Activated CD8-positive, alpha-beta memory T cell treated with anti-CD3 and anti-CD28 coated beads, Interleukin-2, amount 10 ng/mL, durations not matched to agents 7 days and 5 days (primary cell): ENCODE measurements at regions not wholly inside any gene's neighbourhood (a gene's known extent, or its start where the extent isn't known, plus 50 kb on each side); places are given as distances from the start of the nearest gene placed in this dataset.

Experiments used
- ATAC-seq: fragments of 150-1000 bp; cut with Tn5 transposase; one replicate; pipeline ENCODE4 v1.10.0; 2021; ENCODE audit warnings: moderate library complexity
- CTCF ChIA-PET: fragments of 350-600 bp; sonication (Branson Sonifier 250); formaldehyde crosslinking; loops from one replicate; lab custom pipeline; 2021; ENCODE audit warnings: antibody characterized with exemption; lab: Charles Lee
- DNase-seq: peaks from one replicate; pipeline ENCODE4 v3.0.0-alpha.2; 2020
- H3K27ac Mint-ChIP-seq: one replicate; pipeline ENCODE4 v1.8.0; 2021; ENCODE audit warnings: mild to moderate bottlenecking, mixed read lengths
- H3K27me3 Mint-ChIP-seq: one replicate; pipeline ENCODE4 v1.8.0; 2021; ENCODE audit warnings: mixed read lengths
- H3K36me3 Mint-ChIP-seq: one replicate; pipeline ENCODE4 v1.8.0; 2021; ENCODE audit warnings: mild to moderate bottlenecking, mixed read lengths
- H3K4me1 Mint-ChIP-seq: one replicate; pipeline ENCODE4 v1.8.0; 2021; ENCODE audit warnings: mixed read lengths
- H3K4me3 Mint-ChIP-seq: one replicate; pipeline ENCODE4 v1.8.0; 2021; ENCODE audit warnings: mild to moderate bottlenecking, moderate library complexity, mixed read lengths
- H3K9me3 Mint-ChIP-seq: one replicate; pipeline ENCODE4 v1.8.0; 2022; ENCODE audit warnings: low read depth, mixed read lengths

DNA sequence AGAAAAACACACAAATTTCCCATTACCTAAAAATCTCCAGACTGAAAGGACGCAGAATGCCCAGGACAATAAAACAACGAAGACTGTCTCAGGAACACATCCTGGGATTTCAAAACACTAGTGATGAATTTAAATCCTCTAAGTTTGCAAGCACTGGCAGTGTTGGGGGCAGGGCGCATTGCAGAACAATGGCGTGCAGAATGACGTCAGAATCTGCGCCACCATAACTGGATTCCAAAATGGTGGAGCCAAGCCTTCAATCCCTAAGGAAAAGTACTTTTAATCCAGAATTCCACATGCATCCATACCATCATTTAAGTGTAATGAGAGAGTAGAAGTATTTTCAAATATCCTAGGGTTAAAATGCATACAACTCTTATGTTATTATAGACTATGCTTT is 679.1 kb downstream of the TRIML1 start:
- CTCF ChIA-PET: no interaction called here
- no peaks in the 10 kb centered on the region for H3K27me3 Mint-ChIP-seq

DNA sequence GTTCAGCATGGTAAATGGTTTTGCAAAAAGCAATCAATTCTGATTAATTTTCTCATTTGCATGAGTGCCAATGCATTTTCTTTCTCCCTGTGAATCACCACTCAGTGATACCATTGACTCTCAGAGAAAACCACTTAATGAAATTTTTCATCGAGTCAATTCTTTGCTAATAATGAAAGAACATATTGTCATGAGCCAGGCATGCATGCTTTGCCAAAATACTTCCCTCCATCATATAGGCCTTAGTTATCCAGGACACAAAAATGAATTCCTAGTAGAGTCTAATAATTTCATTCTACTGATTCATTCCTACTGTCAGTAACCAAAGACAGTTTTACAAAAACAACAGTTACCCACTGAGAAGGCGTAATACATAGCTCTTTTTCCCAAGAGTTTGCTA is 680.0 kb downstream of the TRIML1 start:
- CTCF ChIA-PET: no interaction called here
- no peaks in the 10 kb centered on the region for H3K36me3 Mint-ChIP-seq

More for the DNA sequence above, 679.1 kb downstream of the TRIML1 start:
- DNase-seq: no peak
- Mint-ChIP-seq H3K4me3 (no peak overlapping the region), H3K9me3 (peaks cover 10% of the 10 kb centered on the region), H3K27ac (no peak overlapping the region), H3K36me3 (no peaks in the 10 kb centered on the region), H3K4me1 (no peaks in the 10 kb centered on the region)
- no peak for ATAC-seq

DNA sequence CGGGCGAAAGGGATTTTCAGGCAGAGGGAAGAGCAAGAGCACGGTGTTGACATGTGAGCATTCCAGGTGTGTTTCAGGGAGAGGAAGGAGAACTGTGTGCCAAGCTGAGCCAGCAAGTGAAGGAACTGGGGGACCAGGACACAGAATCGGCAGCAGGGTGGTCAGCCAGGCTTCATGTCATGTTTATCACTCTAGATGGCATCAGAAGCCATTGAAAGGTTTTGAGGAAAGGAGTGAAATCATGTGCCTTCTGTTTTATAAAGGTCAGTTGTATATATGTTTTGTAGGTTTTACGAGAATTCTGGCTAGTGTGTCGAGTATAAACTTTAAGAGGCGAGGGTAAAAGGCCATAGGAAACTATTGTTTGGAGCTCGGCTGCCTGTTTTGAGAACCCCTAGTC is 682.3 kb downstream of the TRIML1 start:
- H3K4me1 Mint-ChIP-seq: no peaks in the 10 kb centered on the region
- CTCF ChIA-PET: no interaction called here
- DNase-seq: no peak
- no peak overlapping the region for H3K27ac Mint-ChIP-seq
- H3K36me3 Mint-ChIP-seq: no peaks in the 10 kb centered on the region
- H3K4me3 Mint-ChIP-seq: no peak overlapping the region
- peaks cover 8% of the 10 kb centered on the region for H3K9me3 Mint-ChIP-seq
- H3K27me3 Mint-ChIP-seq: no peaks in the 10 kb centered on the region
- no peak for ATAC-seq

More for the DNA sequence above, 680.0 kb downstream of the TRIML1 start:
- H3K4me1 Mint-ChIP-seq: no peaks in the 10 kb centered on the region
- DNase-seq (no peak), ATAC-seq (no peak)
- no peak overlapping the region for H3K4me3 Mint-ChIP-seq
- H3K27me3 Mint-ChIP-seq: no peaks in the 10 kb centered on the region
- H3K9me3 Mint-ChIP-seq: peaks cover 8% of the 10 kb centered on the region
- no peak overlapping the region for H3K27ac Mint-ChIP-seq

DNA sequence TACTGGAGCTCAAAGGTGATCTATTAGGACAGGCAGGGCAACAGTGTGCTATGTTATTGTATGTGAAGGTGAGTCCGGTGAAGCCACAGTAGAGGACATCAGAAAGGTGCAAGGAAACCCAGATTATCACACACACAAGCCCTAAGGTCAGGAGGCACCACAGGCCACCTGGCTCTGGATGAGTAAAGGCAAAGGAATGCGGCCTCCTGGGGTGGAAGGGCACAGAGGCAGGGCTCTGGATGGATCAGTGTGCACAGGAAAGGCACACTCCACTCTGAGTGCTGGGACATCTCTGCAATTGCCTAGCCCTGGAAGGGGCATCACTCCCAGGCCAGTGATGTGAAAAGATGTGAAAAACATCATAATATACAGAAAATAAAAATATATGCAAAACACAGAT is 683.5 kb downstream of the TRIML1 start:
- ATAC-seq (no peak), DNase-seq (no peak)
- Mint-ChIP-seq H3K27ac (no peak overlapping the region), H3K4me1 (no peaks in the 10 kb centered on the region), H3K9me3 (peaks cover 8% of the 10 kb centered on the region), H3K4me3 (no peak overlapping the region), H3K36me3 (no peaks in the 10 kb centered on the region), H3K27me3 (no peaks in the 10 kb centered on the region)
- CTCF ChIA-PET: no interaction called here

DNA sequence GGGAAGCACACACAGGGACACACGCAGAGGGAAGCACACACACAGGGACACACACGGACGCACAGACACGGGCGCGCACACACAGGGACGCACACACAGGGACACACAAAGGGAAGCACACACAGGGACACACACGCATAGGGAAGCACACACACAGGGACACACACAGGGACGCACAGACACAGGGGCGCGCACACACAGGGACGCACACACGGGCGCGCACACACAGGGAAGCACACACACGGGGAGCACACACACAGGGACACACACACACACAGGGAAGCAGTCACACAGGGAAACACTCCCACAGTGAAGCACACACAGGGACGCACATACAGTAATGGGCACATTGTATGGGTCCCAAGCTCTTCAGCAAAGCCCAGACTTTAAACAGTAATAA is 685.3 kb downstream of the TRIML1 start:
- ATAC-seq (no peak), DNase-seq (no peak)
- no peak overlapping the region for H3K27ac Mint-ChIP-seq
- H3K4me3 Mint-ChIP-seq: no peak overlapping the region
- H3K27me3 Mint-ChIP-seq: no peaks in the 10 kb centered on the region
- no peaks in the 10 kb centered on the region for H3K4me1 Mint-ChIP-seq
- H3K9me3 Mint-ChIP-seq: peaks cover 5% of the 10 kb centered on the region
- H3K36me3 Mint-ChIP-seq: no peaks in the 10 kb centered on the region
- CTCF ChIA-PET: no interaction called here

DNA sequence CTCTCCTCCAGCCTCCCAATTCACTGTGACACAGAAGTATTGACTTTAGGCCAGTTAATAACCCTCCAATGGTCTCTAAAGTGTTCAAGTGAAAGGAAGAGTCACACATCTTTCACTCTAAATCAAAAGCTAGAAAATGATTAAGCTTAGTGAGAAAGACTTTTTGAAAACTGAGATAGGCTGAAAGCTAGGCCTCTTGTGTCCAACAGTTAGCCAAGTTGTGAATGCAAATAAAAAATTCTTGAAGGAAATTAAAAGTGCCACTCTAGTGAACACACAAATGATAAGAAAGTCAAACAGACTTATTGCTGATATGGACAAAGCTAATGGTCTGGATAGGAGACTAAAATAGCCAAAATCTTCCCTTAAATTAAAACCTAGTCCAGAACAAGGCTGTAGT is 687.2 kb downstream of the TRIML1 start:
- no peak for DNase-seq
- no peak overlapping the region for H3K27ac Mint-ChIP-seq
- no peaks in the 10 kb centered on the region for H3K27me3 Mint-ChIP-seq
- no peak overlapping the region for H3K4me3 Mint-ChIP-seq
- no peaks in the 10 kb centered on the region for H3K36me3 Mint-ChIP-seq
- no peaks in the 10 kb centered on the region for H3K4me1 Mint-ChIP-seq
- CTCF ChIA-PET: no interaction called here
- H3K9me3 Mint-ChIP-seq: peaks cover 4% of the 10 kb centered on the region
- ATAC-seq: no peak

DNA sequence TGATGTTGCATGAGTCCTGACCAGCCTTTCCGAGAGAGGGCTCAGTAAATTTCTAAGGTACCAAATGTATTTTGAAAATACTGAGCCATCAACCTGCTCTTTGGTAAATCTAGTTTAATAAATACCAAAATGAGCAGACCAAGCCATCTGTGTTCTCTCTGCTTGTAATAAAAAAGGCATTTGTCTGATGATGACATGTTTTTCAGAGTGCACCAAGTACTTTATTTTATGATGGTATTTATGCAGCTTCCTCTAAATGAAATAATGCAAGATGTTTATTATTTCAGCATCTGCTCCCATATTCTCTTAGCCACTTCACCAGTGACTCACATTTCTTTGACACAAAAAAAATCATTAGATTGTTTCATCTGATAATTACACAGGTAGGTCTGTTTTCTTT is 700.5 kb downstream of the TRIML1 start:
- Mint-ChIP-seq H3K4me3 (no peak overlapping the region), H3K4me1 (no peaks in the 10 kb centered on the region), H3K9me3 (peaks cover 9% of the 10 kb centered on the region), H3K27me3 (no peaks in the 10 kb centered on the region), H3K27ac (no peak overlapping the region), H3K36me3 (no peaks in the 10 kb centered on the region)
- DNase-seq (no peak), ATAC-seq (no peak)
- CTCF ChIA-PET: no interaction called here

DNA sequence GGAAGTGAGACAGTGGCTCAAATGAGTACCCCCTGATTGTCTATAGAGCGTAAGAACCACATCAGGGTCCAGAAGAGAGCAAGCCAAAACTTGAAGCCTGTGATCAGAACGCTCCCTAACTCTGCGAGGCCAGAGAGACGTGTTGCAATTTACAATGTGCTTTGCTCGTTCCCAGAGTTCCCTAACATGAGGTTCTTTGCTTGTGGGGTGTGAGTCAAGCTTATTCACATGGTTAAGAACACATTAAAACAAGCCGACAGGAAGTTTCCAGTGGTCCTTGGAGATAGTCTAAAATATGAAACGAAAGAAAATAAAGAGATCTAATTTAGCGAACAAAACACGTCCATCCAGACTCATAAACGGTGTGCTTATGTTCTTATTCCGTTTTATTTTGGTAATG is 702.3 kb downstream of the TRIML1 start:
- CTCF ChIA-PET: no interaction called here

DNA sequence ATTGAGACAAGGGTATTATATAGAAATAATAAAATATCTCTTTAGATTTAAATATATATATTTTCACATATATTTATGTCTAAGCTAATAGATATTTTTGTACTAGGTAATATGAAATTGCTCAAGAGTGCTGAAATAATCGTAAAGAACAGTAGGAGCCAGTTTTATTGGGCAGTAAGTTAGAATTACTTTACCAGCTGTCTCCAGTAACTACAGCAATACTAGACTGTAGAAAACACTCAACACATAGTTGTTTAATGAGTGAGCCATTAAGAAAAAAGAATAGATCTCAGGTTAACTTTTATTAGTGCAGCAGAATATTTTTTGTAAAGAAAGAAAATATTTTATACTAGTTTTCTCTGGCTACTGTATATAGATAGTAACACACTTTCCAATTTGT is 715.2 kb downstream of the TRIML1 start:
- CTCF ChIA-PET: no interaction called here
- Mint-ChIP-seq H3K27ac (no peak overlapping the region), H3K9me3 (peaks cover 9% of the 10 kb centered on the region), H3K4me1 (no peaks in the 10 kb centered on the region), H3K27me3 (no peaks in the 10 kb centered on the region), H3K36me3 (no peaks in the 10 kb centered on the region), H3K4me3 (no peak overlapping the region)
- ATAC-seq: no peak
- DNase-seq: no peak

More for the DNA sequence above, 702.3 kb downstream of the TRIML1 start:
- DNase-seq (no peak), ATAC-seq (no peak)
- no peaks in the 10 kb centered on the region for H3K27me3 Mint-ChIP-seq
- H3K9me3 Mint-ChIP-seq: peaks cover 18% of the 10 kb centered on the region
- no peak overlapping the region for H3K27ac Mint-ChIP-seq
- no peaks in the 10 kb centered on the region for H3K36me3 Mint-ChIP-seq
- H3K4me1 Mint-ChIP-seq: no peaks in the 10 kb centered on the region
- H3K4me3 Mint-ChIP-seq: no peak overlapping the region

DNA sequence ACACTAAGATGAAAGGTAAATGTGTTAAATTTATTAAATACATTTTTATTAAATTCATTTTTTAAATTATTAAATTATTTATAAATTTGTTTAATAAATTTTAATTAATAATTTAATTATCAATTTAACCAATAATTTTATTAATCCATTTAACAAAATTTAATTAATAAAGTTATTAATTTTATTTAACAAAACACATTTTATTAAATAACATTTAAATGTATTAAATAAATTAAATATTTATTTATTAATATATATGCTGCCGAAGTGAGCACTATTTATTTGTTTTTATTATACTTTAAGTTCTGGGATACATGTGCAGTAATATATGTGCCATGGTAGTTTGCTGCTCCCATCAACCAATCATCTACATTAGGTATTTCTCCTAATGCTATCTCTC is 719.5 kb downstream of the TRIML1 start:
- H3K4me3 Mint-ChIP-seq: no peak overlapping the region
- H3K27ac Mint-ChIP-seq: no peak overlapping the region
- CTCF ChIA-PET: no interaction called here
- no peaks in the 10 kb centered on the region for H3K36me3 Mint-ChIP-seq
- no peaks in the 10 kb centered on the region for H3K4me1 Mint-ChIP-seq
- peaks cover 4% of the 10 kb centered on the region for H3K9me3 Mint-ChIP-seq
- no peaks in the 10 kb centered on the region for H3K27me3 Mint-ChIP-seq
- DNase-seq (no peak), ATAC-seq (no peak)

DNA sequence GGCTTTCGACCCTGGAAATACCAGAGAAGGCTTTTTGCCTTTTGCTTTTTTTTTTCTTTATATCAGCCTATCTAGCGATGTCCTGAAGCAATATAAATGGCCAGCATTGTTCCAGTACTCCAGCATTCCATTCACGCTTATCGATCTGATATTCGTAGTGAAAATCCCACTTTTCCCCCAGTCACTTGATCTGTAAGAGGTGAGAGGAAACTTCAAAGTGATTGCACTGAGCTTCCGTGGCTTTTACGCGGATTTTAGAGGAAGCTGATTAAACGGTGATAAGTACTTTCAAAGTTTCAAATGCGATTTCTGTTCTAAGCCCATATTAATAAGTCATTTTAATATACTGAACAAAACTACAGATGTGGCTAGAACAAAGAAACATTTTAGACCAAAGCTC is 725.5 kb downstream of the TRIML1 start:
- ATAC-seq: no peak
- no peak overlapping the region for H3K27ac Mint-ChIP-seq
- no peaks in the 10 kb centered on the region for H3K4me1 Mint-ChIP-seq
- CTCF ChIA-PET: no interaction called here
- H3K9me3 Mint-ChIP-seq: peaks cover 11% of the 10 kb centered on the region
- no peaks in the 10 kb centered on the region for H3K36me3 Mint-ChIP-seq
- no peak for DNase-seq
- no peaks in the 10 kb centered on the region for H3K27me3 Mint-ChIP-seq
- no peak overlapping the region for H3K4me3 Mint-ChIP-seq

DNA sequence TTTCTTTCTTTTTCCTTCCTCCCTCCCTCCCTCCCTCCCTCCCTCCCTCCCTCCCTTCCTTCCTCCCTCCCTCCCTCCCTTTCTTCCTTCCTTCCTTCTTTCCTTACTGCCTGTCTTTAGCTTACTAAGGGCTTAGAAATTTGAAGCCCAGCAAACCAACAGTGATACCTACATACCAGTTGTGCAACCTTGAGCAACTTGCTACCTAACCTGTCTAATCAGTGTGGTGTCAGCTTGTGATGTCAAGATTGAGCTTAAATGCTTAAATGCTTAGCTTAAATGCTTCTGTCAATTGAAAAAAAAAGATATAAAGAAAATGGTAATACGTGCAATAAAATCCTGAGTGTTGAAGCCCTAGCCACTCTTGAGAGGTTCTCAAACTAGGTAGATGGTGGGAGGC is 728.6 kb downstream of the TRIML1 start:
- ATAC-seq: no peak
- CTCF ChIA-PET: no interaction called here
- Mint-ChIP-seq H3K27ac (no peak overlapping the region), H3K27me3 (no peaks in the 10 kb centered on the region), H3K4me1 (no peaks in the 10 kb centered on the region), H3K36me3 (no peaks in the 10 kb centered on the region), H3K4me3 (no peak overlapping the region), H3K9me3 (peaks cover 17% of the 10 kb centered on the region)
- DNase-seq: no peak

DNA sequence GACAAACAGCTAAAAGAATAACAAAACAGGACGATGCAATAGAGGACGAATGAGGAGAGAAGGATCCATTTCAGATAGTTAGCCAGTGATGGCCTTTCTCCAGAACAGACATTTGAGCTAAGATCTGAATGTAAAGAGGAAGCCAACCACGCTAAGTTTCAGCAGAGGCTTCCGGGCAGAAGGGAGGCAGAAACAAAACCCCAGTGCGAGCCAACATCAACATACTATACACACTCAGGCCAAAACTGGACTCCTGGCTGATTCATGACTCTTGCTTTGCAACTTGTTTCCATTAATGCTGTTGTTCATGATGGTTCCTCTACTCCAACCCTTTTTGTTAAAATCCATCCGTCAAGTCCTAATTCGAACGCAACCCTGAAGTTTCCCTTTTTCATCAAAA is 730.3 kb downstream of the TRIML1 start:
- H3K27me3 Mint-ChIP-seq: no peaks in the 10 kb centered on the region
- CTCF ChIA-PET: no interaction called here
- no peak overlapping the region for H3K4me3 Mint-ChIP-seq
- H3K27ac Mint-ChIP-seq: no peak overlapping the region
- H3K36me3 Mint-ChIP-seq: no peaks in the 10 kb centered on the region
- H3K4me1 Mint-ChIP-seq: no peaks in the 10 kb centered on the region
- ATAC-seq (no peak), DNase-seq (no peak)
- H3K9me3 Mint-ChIP-seq: peaks cover 13% of the 10 kb centered on the region

DNA sequence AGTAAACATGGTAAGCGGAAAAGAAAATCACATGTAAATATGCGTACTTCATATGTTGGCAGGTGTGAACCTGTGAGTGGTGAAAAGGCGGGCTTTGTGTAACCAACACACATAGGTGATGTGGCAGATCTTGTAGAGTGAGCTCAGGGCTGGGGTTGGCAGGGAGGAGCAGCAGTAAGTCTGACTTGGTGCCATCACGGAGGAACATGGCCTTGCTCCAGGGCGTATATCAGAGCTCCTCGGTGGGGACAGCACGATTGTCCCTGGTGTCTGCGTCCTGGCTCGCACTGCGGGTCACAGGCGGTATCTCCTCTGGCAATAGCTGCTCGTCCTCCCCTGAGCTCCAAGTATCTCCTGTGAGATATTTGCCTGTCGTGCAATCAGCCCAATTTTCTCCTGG is 733.6 kb downstream of the TRIML1 start:
- Mint-ChIP-seq H3K4me3 (no peak overlapping the region), H3K9me3 (peaks cover 10% of the 10 kb centered on the region), H3K36me3 (no peaks in the 10 kb centered on the region), H3K27ac (no peak overlapping the region), H3K27me3 (no peaks in the 10 kb centered on the region), H3K4me1 (no peaks in the 10 kb centered on the region)
- ATAC-seq (no peak), DNase-seq (no peak)
- CTCF ChIA-PET: no interaction called here

DNA sequence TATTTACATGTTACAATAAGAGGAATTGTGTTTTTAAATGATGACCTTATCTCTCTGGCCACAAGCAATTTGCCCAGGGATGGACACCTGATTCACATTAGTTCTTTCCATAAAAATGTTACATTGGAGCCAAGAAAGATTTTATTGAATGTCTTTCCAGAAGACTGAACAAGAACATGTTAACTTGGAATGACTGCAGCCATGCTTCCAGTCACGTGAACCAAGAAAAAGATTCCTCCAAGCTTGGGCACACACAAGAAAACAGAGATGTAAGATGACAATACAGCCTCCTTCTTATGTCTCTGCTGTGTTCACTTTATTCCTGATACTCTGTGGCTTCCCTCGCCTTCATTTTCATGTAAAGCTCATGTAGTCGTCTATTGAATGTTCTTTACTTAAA is 737.6 kb downstream of the TRIML1 start:
- no peaks in the 10 kb centered on the region for H3K27me3 Mint-ChIP-seq
- H3K4me1 Mint-ChIP-seq: no peaks in the 10 kb centered on the region
- ATAC-seq (no peak), DNase-seq (no peak)
- no peaks in the 10 kb centered on the region for H3K36me3 Mint-ChIP-seq
- CTCF ChIA-PET: no interaction called here
- H3K9me3 Mint-ChIP-seq: peaks cover 11% of the 10 kb centered on the region
- no peak overlapping the region for H3K4me3 Mint-ChIP-seq
- no peak overlapping the region for H3K27ac Mint-ChIP-seq
